HG03196 (cell line): ENCODE measurements at regions not wholly inside any gene's neighbourhood (a gene's known extent, or its start where the extent isn't known, plus 50 kb on each side); places are given as distances from the start of the nearest gene placed in this dataset.
"Not testable (repeated sequence)": the region's sequence is repeated elsewhere in the genome, so short reads cannot be mapped to it uniquely, and the experiment has no call there.

Source experiments
- ATAC-seq: cut with Tn5 transposase; IDR thresholded peaks from one replicate; pipeline ENCODE4 v1.9.1; 2021; ENCODE audit not compliant: unreplicated experiment

- not testable (repeated sequence) for ATAC-seq
Measured at GRCh38 chr3:195669310-195669709, 51.5 kb upstream of the MUC20 start.

GRCh38 chr3:195668131-195668766 is 52.5 kb upstream of the MUC20 start:
- ATAC-seq, result not testable (repeated sequence)

DNA sequence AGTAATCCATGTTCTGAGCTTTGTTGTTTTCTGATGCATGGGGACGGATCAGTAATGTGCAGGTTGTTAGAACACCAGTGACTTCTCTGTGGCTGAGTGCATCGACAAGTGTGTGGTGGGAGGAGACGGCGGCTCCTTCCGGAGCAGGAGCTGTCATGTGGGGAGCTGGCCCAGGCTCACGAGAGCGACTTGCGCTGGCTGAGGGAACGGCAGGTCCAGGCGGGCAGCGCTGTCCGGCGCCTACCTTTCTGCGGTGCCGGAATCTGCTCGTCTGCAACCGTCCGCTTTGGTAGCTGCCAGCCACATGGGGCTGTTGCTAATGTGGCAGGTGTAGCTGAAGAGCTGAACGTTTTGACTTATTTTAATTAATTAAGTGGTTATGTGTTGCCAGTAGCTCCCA is 55.5 kb upstream of the MUC20 start:
- not testable (repeated sequence) for ATAC-seq

- not testable (repeated sequence) for ATAC-seq
Measured at GRCh38 chr3:195664131-195664530, 56.6 kb upstream of the MUC20 start.

DNA sequence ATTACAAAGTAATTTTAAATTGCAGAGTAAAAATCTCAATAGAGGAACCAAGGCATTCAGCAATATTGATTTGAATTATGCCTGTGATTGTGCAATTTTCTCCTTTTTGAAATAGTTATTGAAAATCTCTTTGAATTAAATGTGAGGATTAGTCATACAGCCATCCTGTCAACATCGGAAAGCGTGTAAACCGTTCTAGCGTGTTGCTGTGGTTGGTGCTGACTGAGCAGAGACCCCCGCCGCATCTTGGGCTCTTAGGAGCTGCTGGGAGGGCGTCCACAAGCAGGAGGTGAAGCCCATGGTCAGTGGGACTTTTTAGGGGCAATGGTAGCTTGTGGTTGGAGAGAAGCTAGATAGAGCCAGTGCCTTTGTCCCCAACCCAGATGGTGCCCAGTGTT is 61.6 kb upstream of the MUC20 start:
- ATAC-seq, result not testable (repeated sequence)

- peak; percentile 39 for ATAC-seq
Measured at GRCh38 chr3:195658381-195659135, 62.2 kb upstream of the MUC20 start.

- peak; percentile 82 for ATAC-seq
Measured at GRCh38 chr3:195657475-195658372, 63.1 kb upstream of the MUC20 start.

GRCh38 chr3:195656091-195656490 is 64.7 kb upstream of the MUC20 start:
- not testable (repeated sequence) for ATAC-seq

- ATAC-seq, result not testable (repeated sequence)
Measured at GRCh38 chr3:195654746-195655145, 66.0 kb upstream of the MUC20 start.

GRCh38 chr3:195654138-195654537 is 66.6 kb upstream of the MUC20 start:
- not testable (repeated sequence) for ATAC-seq

DNA sequence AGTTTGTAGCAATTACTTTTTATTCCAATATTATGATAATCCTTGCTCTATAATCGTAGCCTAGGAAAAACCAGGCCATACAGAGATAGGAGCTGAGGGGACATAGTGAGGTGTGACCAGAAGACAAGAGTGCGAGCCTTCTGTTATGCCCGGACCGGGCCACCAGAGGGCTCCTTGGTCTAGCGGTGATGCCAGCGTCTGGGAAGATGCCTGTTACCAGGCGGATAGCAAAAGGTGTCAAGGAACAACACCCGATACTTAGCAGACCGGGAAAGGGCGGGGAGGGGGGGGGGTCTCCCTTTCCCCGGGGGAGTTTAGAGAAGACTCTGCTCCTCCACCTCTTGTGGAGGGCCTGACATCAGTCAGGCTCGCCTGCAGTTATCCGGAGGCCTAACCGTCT is 67.1 kb upstream of the MUC20 start:
- ATAC-seq, result not testable (repeated sequence)

- ATAC-seq, result not testable (repeated sequence)
Measured at GRCh38 chr3:195647912-195648702, 64.4 kb upstream of the APOD start.

DNA sequence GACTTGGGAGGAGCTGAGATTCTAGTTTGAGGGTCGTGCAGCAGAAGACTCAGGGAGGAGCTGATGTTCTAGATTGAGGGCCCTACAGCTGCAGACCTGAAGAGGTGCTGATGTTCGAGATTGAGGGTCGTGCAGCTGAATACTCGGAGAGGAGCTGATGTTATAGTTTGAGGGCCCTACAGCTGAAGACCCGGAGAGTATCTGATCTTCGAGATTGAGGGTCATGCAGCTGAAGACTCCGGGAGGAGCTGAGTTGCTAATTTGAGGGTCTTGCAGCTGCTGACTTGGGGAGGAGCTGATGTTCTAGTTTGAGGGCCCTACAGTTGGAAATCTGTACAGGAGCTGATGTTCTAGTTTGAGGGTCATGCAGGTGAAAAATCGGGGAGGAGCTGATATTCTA is 62.1 kb upstream of the APOD start:
- not testable (repeated sequence) for ATAC-seq

DNA sequence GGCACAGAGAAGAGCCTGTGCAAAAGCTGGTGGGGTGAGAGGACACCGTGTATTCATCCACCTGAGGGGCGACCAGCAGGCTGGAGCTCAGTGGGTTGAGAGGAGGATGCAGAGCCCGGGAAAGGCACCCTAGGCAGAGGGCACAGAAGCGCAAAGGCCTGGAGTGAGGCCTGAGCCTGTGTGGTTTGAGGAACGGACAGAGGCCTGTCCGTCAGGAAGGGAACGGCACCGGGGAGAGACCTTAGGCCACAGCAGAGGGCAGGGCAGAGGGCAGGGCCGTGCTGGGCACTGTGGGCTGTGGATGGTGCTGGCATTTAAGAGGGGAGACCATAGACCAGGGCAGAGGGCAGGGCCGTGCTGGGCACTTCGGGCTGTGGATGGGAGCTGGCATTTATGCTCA is 59.5 kb upstream of the APOD start:
- not testable (repeated sequence) for ATAC-seq

- ATAC-seq, result not testable (repeated sequence)
Measured at GRCh38 chr3:195642311-195642710, 58.6 kb upstream of the APOD start.

DNA sequence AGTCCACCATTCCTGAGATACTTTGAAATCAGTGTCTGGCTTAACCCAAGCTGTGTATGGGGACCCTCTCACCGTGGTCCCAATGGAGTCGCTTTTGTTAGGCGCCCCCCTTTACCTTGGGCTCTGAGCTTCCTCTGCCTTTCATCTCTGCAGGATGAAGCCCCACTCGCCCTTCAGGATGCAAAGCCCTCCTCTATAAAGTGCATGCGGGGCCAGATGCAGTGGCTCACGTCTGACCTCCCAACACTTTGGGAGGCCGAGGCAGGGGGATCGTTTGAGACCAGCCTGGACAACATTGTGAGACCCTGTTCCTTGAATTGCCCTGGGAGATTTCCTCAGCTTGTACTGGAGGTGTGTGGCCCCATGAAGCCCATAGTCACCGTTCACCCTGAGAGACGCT is 54.7 kb upstream of the APOD start:
- ATAC-seq, result not testable (repeated sequence)

- ATAC-seq, result not testable (repeated sequence)
Measured at GRCh38 chr3:195637473-195638233, 53.9 kb upstream of the APOD start.

DNA sequence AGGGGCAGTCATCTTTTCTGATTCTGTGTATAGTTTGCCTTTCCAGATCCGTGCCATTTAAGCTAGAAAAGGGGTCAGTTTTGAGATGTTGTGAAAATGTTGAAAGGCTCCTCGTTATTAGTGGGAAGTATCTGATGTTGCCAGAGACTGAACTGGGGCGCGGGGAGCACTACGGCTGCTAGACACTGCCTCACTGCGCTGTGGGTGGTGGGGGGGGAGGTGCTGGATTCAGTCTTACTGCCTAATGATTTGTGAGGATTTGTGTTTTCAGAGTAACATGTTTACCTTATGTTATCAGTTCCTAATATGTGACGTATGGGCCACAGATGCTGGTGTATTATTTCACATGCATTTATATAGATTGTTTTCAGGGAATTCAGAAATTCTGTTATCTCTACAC is 53.3 kb upstream of the APOD start:
- ATAC-seq, result not testable (repeated sequence)

DNA sequence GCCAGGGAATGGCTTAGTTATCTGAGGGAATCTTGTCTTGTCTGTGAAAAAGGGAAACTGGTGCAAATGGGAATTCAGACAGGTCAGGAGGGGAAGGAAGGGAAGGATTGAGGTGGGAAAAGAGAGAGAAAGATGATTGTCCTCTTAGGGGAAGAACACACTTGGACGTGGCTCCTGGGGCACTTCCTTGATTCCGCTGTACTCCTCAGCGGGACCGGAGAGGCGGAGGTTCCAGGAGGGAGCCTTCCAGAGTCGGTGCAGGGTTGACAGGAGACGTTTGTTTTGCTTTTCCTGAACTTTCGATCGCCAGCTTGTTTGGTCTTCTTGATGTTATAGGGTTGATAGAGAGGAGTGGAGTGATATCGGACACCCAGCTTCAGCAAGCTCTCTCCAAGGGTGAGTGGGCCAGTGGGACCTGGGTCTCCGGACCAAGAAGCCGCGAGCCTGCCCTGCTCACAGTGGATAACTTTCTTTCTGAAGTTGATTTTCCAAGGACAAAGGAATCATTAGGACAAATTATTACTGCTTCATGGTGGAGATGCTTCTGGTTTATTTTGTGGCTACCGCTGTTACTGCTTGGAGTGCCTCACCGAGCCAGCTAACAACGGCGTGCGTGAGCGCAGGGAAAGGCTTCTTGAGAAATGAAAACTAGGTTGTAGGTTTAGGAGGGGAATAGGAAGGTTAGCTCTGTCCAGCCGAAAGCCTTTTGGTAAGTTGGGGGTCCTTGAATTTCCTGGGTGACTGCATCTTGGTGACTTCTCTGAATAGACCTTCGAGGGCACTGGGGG is 52.4 kb upstream of the APOD start:
- not testable (repeated sequence) for ATAC-seq
